ENCODE measurements at regions not wholly inside any gene's neighbourhood (a gene's known extent, or its start where the extent isn't known, plus 50 kb on each side); places are given as distances from the start of the nearest gene placed in this dataset.

GRCh38 chr20:12610871-12611270, 397.9 kb upstream of the SPTLC3 start:
- TF ChIP-seq, protein P1, sequence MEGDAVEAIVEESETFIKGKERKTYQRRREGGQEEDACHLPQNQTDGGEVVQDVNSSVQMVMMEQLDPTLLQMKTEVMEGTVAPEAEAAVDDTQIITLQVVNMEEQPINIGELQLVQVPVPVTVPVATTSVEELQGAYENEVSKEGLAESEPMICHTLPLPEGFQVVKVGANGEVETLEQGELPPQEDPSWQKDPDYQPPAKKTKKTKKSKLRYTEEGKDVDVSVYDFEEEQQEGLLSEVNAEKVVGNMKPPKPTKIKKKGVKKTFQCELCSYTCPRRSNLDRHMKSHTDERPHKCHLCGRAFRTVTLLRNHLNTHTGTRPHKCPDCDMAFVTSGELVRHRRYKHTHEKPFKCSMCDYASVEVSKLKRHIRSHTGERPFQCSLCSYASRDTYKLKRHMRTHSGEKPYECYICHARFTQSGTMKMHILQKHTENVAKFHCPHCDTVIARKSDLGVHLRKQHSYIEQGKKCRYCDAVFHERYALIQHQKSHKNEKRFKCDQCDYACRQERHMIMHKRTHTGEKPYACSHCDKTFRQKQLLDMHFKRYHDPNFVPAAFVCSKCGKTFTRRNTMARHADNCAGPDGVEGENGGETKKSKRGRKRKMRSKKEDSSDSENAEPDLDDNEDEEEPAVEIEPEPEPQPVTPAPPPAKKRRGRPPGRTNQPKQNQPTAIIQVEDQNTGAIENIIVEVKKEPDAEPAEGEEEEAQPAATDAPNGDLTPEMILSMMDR (conservative IDR thresholded peaks at IDR 0.05), result no peak
- no peaks in the 10 kb centered on the region for H3K79me1 ChIP-seq (ENCODE audit: insufficient read depth, low read depth, low read length, poor library complexity, severe bottlenecking)
- no peak overlapping the region for H3K4me2 ChIP-seq (ENCODE audit: insufficient read depth, insufficient read length, low read length)
- H2AK5ac ChIP-seq (ENCODE audit: insufficient read length, low read length), result no peak overlapping the region
- no peaks in the 10 kb centered on the region for H4K20me1 ChIP-seq (ENCODE audit: control insufficient read depth, insufficient read depth, insufficient read length)
- no peaks in the 10 kb centered on the region for H3K4me1 ChIP-seq (ENCODE audit: insufficient read depth, low read length)
- no peak overlapping the region for H2BK12ac ChIP-seq (ENCODE audit: insufficient read length, low read depth, low read length)
- H3K56ac ChIP-seq (ENCODE audit: insufficient read length, low read depth, low read length), result no peak overlapping the region
- Mint-ChIP-seq H3K27me3 (ENCODE audit: low read depth) (no peaks in the 10 kb centered on the region), H3K27ac (no peak overlapping the region), H3K4me1 (peaks cover 4 to 6% of the 10 kb centered on the region in 2 experiments; a peak in 2 of 4 replicates), H3K4me3 (no peak overlapping the region), H3K36me3 (ENCODE audit: insufficient read depth in 1 of 3, low read depth in 3 of 3) (no peaks in the 10 kb centered on the region; a peak in 1 of 7 replicates), H3K9me3 (peaks cover 0 to 4% of the 10 kb centered on the region in 2 experiments; a peak in 3 of 5 replicates)
- H3K14ac ChIP-seq (ENCODE audit: insufficient read depth, low read length), result no peak overlapping the region
- H4K8ac ChIP-seq (replicated peaks; ENCODE audit: insufficient read length, low read depth, low read length), result no peak overlapping the region
- H3K79me2 ChIP-seq (ENCODE audit: insufficient read depth, low read length), result no peaks in the 10 kb centered on the region; the same call in 1 of the 2 replicates
- no peak overlapping the region for H2BK20ac ChIP-seq (ENCODE audit: low read depth, low read length, poor library complexity, severe bottlenecking)
- DNase-seq, result no peak
- no peak overlapping the region for H3T11ph ChIP-seq (ENCODE audit: low read length)
- H2BK15ac ChIP-seq (ENCODE audit: low read depth, low read length), result no peak overlapping the region
- H3K18ac ChIP-seq (ENCODE audit: insufficient read length, low read depth, low read length), result no peak overlapping the region
- H3K9me3 ChIP-seq (ENCODE audit: control insufficient read depth, low read depth, low read length), result no peaks in the 10 kb centered on the region
- no peak overlapping the region for H4K5ac ChIP-seq (ENCODE audit: insufficient read length, low read depth, low read length)
- no peak overlapping the region for H3K9ac ChIP-seq (ENCODE audit: extremely low read depth, insufficient read length, low read length)
- no peaks in the 10 kb centered on the region for H3K23me2 ChIP-seq (ENCODE audit: insufficient read length, low read depth, low read length, poor library complexity, severe bottlenecking)
- H3K23ac ChIP-seq (ENCODE audit: insufficient read length, low read depth, low read length), result no peak overlapping the region
- WGBS (ENCODE audit: extremely low coverage, insufficient read length, low lambda C conversion rate), result no CpG with 5 or more reads among the region's 1 CpG
- no peak overlapping the region for H3K27ac ChIP-seq (ENCODE audit: insufficient read length, low read depth, low read length)
- H2AFZ ChIP-seq (ENCODE audit: low read length), result no peak overlapping the region
- H3K4ac ChIP-seq (ENCODE audit: low read depth, low read length), result no peak overlapping the region
- H2BK5ac ChIP-seq (ENCODE audit: insufficient read length, low read length), result no peak overlapping the region
- H4K91ac ChIP-seq (ENCODE audit: insufficient read length, low read depth, low read length), result no peak overlapping the region
- H3K27me3 ChIP-seq (ENCODE audit: insufficient read depth, low read length), result no peaks in the 10 kb centered on the region
- no peak overlapping the region for H2BK120ac ChIP-seq (ENCODE audit: low read depth, low read length, poor library complexity, severe bottlenecking)
